Ureter (tissue), 1 donor: ENCODE measurements at regions not wholly inside any gene's neighbourhood (a gene's known extent, or its start where the extent isn't known, plus 50 kb on each side); places are given as distances from the start of the nearest gene placed in this dataset.

Source experiments
- DNase-seq: peaks from one replicate; pipeline ENCODE4 v3.0.0-alpha.2; 2020; ENCODE audit warnings: low spot score
- donor health status: DM: yes; HTN: yes; CAD: no.

DNA sequence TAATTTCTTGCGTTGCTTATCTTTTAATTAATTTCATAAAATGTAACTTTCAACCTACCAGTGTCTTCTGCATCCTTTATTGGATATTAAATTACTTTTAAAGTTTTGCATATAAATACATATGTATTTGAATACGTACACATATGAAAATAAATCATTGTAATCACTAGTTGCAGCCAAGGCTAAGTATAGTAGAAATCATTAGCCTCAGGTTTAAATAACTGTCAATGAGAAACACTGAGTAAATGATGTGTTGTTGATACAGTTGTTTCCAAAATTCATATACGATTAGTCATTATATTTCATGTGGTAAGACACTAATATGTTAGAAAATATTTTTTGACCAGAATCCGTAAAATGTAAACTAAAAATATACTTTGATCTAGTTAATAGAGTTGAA, 1267.1 kb upstream of the PCDH20 start:
- no peak for DNase-seq

DNA sequence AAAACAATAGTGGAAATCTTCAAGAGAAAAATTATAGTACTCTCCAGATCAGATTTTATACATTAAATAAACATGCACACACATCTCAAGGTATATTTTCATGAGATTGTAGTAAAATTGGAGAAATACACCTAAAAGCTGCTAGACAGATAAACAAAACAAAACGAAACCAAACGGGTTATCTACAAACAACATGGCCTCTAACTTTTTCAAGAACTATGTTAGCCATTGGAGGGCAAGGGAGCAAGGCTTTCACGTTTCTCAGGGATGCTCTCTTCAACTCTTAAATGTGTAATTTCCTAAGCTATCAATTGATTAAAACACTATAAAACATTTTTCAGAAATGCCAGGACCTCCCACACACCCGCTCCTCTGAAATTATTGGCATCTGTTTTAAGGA, 1262.4 kb upstream of the PCDH20 start:
- DNase-seq = no peak

DNA sequence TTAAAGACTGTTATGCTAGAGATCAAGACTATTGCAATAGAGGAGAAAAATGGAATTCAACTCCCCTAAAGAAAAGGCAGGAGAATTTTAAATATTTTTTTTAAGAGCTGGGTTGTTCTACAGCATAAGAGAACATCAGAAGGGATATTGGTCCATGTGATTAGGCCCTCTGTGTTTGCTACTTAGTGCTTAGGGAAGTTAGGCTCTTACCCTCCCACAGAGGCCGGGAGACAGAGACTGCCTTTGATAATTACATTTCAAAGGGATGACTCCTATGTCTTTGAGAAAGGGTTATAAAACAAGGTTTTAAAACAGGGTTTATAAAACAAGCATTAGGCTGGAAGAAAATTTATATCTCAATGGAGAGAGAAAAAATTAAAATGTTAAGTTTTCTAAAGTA, 1248.1 kb upstream of the PCDH20 start:
- no peak for DNase-seq

DNA sequence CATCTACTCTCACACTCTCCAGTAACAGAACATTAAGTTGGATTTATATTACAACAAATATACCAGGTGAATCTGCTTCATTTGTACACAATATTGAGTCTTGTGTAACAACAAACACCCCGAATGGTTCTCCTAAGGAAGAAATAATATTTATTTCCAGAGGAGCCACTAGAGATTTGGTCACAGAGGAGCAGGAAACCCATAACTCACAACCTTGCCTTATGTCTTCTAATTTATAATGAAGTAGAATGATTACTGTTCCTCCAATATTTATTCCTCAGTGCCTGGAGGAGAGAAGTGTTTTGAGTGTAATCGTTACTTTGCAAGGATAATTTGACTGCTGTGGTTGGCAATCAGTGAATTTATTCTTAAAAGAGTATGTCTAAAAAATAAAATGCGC, 1243.7 kb upstream of the PCDH20 start:
- DNase-seq = no peak

DNA sequence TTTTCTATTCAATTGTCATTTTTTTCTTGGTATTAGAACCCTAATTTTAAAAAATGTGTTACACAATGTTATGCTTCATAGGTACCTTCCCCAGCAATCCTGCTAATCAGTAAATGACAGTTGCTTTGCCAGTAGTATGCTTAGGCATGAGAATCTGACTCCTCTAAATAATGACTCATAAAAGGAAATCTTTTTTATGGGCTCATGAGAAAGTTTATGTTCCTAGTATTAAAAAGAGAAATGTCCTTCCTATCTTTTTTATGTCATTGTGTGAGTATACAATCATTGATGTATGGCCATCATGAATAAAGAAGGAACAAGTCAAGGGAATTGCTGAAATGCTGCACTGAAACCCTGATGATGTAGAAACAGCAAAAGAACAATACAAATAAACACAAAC, 1237.7 kb upstream of the PCDH20 start:
- no peak for DNase-seq

DNA sequence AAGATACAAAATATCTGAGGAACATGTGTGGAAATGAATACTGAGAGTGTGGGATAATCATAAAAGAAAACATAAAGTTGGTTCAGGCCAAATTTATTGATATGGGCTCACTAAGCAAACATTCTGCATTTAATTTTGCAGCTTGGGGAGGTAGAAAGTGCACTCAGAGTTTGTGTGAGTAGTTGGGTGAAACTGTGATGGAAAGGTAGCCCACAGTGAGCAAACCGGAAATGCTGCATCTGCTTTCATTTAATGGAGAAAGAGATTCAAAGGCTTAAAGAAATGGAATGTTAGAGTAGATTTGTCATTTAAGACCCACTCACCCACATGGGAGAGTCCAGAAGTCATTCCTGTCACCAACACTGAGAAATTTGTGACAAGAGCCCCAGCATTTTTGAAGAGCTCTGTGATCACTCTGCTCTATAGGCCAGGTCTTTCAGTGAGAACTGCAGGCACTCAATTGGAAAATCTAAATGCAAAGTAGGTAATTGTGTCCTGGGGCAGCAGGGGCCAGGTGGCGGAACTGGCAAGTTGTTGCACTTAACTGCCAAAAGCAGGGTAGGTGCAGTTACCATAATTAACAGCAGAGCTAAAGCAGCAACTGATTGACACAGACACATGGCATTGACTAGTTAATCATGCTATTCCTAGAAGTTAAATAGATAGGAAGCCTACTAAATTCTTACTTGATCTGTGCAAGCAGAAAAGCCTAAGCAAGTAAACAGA, 1228.3 kb upstream of the PCDH20 start:
- no peak for DNase-seq

DNA sequence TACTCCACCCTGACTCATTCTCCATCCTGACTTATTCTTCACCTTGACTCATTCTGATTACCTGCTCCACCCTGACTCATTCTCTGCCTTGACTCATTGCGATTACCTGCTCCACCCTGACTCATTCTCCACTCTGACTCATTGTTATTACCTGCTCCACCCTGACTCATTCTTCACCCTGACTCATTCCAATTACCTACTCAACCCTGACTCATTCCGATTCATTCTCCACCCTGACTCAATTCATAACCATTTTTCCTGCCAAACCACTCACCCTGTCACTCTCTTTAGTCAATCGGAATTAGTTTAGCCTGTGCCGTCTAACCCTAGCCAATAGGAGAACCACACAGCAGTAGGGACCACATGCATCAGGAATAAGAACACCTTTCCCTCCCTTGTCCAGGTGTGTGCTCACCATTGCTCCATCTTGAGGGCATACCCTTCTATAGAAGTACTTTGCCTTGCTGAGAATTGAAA, 1227.4 kb upstream of the PCDH20 start:
- no peak for DNase-seq

DNA sequence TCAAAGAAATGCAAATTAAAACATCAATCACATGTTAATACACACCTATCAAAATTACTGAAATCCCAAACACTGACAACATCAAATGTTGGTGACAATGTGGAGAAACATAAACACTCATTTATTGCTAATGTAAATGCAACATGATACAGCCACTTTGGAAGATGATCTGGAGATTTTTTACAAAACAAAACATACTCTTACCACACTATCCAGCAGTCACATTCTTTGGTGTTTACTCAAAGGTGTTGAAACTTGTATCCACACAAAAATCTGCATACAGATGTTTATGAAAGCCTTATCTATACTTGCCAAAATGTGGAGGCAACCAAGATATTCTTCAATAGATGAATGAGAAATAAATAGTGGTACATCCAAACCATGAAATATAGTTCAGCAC, 1219.5 kb upstream of the PCDH20 start:
- DNase-seq = no peak

DNA sequence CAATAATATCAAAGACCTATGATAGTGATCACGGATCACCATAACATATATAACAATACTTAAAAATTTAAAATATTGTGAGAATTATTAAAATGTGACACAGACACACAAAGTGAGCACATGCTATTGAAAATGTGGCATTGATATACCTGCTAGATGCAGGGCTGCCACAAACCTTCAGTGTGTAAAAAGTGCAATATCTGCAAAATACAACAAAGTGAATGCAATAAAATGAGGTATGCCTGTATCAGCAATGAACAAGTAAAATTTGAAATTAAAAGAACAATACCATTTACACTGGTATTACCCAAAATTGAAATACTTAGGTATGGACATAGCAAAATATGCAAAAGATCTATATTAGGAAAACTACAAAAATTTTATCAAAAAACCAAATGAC, 1217.8 kb upstream of the PCDH20 start:
- DNase-seq = no peak

DNA sequence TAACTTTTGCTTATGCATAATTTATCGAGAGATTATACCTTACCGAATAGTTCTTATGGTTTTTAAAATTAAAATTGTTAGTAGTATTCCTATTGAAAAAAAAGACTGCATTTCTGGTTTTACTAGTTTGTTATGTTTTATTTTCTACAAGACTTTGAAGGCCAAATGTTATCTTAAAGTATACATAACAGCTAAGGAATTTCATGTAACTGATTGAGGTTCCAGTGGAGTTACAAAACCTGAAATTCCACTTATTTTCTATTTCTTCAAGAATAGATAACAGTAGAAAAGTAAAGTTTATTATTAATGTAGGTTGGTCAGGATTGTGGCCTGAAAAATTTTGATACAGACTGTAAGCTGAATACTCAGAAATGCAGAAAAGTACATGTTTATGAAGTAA, 1216.0 kb upstream of the PCDH20 start:
- no peak for DNase-seq

DNA sequence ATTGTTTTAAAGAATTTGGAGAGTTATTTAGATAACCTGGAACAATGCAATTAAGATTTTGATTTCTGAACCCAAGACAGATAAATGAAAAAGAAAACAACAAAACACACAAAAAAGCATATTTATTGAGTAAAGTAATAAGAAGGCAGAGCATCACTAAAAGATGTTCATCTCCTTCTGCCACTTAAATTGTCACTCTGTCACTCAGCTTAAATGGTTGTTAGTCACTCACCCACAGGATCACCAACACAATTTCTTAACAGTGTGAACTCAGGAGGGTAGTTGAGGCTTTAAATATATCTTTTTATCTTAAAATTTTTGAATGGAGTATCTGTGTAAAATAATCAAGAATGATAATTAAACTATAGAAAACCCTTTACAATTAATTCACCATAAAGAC, 1215.5 kb upstream of the PCDH20 start:
- DNase-seq = no peak

DNA sequence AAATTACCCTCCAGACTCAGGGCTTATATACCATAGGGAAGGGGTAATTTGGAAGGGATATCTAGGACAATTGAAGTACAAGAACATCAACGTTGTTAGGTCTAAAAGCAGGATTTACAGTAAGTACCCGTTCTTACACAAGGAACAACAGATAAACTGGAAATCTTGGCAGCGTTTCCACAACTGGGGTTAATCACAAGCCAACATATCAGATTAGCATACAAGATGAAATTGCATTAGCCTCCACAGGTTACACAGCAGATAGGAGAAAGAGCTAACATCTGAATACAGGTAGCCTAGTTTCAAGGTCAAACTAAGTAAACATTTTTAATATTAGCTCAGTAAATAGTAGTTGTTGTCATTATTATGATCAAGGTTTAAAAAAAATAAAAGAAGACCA, 1214.0 kb upstream of the PCDH20 start:
- no peak for DNase-seq

DNA sequence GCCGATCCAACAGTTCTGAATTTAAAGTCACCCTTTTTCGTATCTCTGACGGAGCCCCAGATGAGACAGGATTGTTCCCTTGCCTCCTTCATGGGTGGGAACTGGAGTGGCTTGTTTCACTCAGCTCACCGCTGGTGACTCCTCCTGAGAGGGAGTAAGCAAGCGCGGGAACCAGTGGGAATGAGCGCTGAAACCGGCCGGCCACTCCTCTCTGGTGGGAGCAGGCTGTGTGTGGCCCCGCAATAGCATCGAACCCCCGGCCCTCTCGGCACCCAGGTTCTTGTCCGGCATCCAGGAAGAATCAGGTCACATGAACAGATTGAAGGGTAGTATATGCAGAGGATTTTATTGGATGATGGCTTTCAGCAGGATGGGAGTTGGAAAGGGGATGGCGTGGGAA, 1211.6 kb upstream of the PCDH20 start:
- no peak for DNase-seq

DNA sequence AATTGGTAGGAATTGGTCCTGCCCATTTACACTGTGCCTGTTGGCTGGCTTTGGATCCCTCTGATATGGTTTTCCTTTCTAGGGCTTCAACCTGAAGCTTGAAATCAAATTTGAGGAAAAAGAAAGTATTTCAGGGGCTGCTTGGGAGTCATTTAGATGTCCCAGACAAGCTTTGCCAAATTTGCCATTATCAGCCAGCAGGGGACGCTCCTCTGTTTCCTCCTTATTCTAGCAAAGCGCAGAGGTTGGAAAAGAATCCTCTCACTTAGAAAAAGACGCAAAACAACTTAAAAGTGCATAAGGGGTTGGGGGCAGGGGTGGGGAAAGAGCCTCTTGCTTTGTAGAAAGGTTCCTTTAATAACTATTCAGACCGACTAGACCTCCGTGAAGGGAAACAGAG, 1211.1 kb upstream of the PCDH20 start:
- DNase-seq = no peak

DNA sequence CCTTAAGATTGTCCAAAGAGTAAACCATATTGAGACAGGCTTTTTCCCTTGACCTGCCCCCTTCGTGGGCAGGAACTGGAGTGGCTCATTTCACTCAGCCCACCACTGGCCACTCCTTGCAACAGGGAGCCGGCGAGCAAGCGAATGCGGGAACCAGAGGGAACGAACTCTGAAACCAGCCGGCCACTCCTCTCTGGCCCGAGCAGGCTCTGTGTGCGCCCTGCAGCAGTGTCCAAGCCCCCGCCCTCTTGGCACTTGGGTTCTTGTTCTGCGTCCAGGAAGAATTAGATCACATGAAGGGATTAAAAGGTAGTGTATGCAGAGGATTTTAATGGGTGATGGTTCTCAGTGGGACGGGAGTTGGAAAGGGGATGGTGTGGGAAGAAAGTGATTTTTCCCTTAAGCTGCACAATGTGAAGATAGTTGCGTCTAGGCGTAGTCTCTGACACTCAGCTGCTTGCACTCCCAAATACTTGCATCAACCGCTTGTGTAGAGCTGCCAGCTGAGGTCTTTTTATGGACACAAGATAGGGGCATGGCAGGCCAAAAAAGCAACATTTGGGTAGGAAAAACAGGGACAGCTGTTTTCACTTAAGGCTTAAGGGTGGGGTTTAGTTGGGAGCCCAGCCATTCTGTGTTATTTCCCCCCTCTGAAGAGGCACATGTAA, 1209.7 kb upstream of the PCDH20 start:
- DNase-seq = no peak

DNA sequence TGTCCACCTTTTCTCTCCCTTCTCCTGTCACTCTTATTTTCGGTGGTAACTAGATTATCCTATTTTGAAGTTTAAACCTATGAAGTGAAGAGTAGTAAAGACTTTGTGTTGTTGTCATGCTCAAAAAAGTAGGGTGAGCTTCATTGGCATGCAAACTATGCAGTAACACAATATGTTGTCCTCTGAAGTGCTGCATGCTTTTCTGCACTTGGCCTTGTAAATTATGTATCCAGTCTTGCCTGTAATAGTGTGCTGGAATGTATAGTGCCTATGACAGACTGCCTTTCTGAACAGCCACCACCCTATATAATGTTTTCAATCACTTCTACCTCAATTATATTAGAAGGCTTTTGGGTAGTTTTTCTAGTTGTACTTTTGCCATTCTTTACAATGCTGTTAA, 1198.2 kb upstream of the PCDH20 start:
- no peak for DNase-seq

DNA sequence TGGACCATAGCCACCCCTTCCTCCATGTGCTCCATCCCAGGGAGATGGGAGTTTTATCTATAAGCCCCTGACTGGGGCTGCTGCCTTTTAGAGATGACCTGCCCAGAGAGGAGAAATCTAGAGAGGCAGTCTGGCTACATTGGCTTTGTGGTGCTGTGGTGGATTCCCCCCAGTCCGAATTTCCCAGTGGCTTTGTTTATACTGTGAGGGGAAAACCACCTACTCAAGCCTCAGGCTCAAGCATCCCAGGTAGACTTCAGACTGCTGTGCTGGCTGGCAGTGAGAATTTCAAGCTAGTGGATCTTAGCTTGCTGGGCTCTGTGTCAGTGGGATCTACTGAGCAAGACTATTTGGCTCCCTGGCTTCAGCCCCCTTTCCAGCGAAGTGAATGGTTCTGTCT, 1195.7 kb upstream of the PCDH20 start:
- no peak for DNase-seq

DNA sequence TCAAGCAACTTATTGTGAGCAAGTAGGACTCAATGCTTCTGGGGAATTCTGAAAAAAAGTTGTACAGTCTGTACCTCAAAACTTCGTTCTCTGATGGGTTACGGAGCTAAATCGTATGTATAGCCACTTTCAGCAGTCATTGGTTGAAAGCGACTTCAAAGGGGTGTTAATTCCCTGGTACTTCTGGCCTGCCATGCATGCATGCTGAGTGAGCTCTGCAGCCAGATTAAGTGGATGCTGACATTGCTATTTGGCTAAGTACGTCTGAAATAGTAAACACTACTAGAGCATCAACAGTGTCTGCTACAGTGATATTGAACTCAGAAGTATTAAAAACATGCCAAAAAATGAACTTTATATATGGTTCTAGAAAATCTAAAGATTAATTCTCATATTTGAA, 1183.1 kb upstream of the PCDH20 start:
- no peak for DNase-seq

DNA sequence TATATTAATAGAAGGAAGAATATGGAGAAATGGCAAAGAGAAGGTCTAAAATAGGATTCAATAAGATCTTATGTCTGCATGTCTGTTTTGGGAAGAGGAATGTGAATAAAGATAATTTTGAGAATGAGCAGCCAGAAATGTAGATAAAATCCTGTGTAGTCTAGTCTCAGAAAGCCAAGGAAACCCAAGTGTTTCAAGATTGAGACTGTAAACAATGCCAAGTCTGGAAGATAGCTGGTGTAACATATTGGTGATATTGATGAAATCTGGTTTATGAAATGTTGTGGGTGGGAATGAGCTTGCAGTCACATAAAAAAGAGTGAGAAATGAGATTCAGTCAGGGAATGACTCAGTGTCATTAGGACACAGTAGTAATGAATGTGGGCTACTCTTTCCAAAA, 1180.3 kb upstream of the PCDH20 start:
- DNase-seq = no peak

DNA sequence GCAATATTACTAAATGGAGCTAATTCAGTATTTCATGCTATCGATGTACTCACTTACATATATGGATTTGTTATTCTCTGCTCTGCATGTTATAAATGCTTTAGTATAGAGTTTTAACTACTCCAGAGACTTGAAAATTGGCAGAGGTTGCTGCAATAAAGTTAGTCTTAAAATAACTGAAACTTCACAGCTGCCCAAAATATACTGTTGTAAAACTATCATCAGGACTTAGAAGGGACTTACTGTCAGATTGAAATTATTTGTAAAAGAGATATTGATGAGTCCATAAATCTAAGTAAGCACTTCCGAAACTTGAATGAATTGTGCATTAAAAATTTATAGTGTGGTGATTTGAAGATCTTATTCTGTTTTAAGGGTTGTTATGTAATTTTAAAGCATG, 1178.2 kb upstream of the PCDH20 start:
- no peak for DNase-seq

DNA sequence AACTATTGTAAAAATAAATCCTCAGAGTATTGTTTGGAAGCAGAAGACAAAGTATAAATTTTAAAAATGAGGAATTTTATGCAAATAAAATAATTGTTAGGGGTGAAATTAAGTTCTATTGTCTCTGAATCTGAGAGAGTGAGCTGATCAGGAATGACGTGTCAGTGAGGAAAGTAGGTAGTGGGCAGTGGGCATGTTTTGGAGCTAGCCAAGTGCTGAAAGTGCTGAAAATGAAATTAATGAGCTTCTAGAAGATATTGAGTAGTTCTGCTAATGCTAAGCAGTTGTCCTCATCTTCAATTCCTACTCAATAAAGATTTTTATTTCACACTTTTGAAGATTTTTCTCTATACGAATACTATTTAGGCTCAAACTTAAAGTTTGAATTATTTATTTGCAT, 1167.8 kb upstream of the PCDH20 start:
- no peak for DNase-seq

DNA sequence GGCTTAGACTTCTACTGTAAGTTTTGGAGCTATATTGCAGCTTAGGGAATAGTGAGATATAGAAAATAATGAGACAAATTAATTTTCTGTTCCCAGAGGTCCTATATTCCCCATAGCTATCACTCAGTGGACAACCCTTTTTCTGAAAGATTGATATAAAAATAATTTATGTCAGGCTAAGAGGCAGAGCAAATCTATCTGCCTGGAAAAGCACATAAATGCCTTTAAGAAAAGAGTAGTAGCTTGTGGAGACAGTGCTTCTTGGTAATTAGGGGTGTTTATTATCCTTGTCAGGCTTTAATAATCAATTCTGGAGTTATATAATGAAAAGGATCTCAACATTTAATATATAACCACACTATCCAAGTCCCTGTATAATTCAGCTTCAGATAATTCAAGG, 1162.8 kb upstream of the PCDH20 start:
- DNase-seq = no peak

DNA sequence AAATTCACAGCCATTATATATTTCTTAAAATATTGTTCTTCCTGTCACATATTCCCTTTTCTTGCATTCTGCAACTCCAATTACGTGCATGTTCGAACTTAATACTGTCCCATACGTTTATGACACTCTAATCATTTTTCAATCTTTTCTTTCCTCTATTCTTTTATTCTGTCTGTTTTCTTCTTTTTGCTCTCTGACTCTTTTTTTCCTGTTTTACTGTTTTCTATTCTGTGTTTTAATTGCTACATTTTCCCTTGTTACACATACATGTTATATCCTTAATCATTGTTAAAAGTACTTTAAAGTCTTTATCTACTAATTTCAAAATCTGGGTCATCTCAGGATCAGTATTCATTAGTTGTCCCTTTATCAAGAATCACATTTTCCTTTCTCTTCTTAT, 1149.1 kb upstream of the PCDH20 start:
- DNase-seq = no peak

DNA sequence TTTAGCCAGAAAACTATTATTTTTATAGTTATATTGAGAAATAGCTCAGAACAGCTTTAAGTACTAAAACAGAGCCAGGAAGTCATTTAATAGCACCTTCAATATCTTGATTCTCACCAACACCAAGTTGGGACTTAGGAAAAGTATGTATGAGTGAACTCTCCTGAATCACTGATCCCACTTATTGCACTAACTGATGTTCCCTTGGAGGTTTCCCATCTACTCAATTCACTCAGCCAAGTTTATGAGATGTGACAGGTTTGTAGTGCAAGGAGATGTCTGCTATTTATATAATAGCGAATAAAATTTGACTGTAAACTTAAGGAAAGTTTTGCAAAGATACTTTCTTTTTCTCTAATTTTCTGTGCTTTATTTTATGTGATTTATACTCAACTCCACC, 1147.6 kb upstream of the PCDH20 start:
- DNase-seq = no peak
